OCI-LY7 (cell line): ENCODE measurements at regions not wholly inside any gene's neighbourhood (a gene's known extent, or its start where the extent isn't known, plus 50 kb on each side); places are given as distances from the start of the nearest gene placed in this dataset.

Experiments
- BruUV-seq: library from RNA; stranded (reverse); fragments of 400-500 nt; replicated peaks from 2 replicates; lab custom pipeline; 2021; lab: Mats Ljungman, UMichigan
- CTCF ChIA-PET: fragments of 300-600 bp; sonication (Branson Sonifier 250); formaldehyde crosslinking; loops from one replicate; lab custom pipeline; 2022; ENCODE audit warnings: antibody characterized with exemption; ENCODE audit not compliant: unreplicated experiment; lab: Charles Lee
- POLR2A ChIA-PET: fragments of 300-600 bp; sonication (Branson Sonifier 250); formaldehyde crosslinking; loops from one replicate; lab custom pipeline; 2022; ENCODE audit warnings: antibody characterized with exemption; lab: Charles Lee
- DNase-seq: peaks from one replicate; pipeline ENCODE4 v3.0.0-alpha.2; 2015; ENCODE audit warnings: low spot score
- H2AFZ ChIP-seq: fragments of 200-600 bp; sonication (generic), shearing (Covaris generic); 2 replicates; pipeline ENCODE4 v1.6.1; 2014; ENCODE audit warnings: mild to moderate bottlenecking, antibody characterized with exemption, low read length, moderate library complexity
- H3K27ac ChIP-seq: fragments of 200-600 bp; sonication (generic); 2 replicates; pipeline ENCODE4 v1.5.1; 2014; ENCODE audit warnings: mixed run types, low read depth, mild to moderate bottlenecking, moderate library complexity, low read length, inconsistent platforms; ENCODE audit not compliant: poor library complexity, severe bottlenecking
- H3K36me3 ChIP-seq: fragments of 200-600 bp; sonication (generic); 2 replicates; pipeline ENCODE4 v1.6.1; 2014; ENCODE audit warnings: mild to moderate bottlenecking, antibody characterized with exemption, low read length, moderate library complexity, mixed read lengths; ENCODE audit not compliant: insufficient read depth
- H3K4me1 ChIP-seq: fragments of 200-600 bp; sonication (generic); 2 replicates; pipeline ENCODE4 v1.5.1; 2014; ENCODE audit warnings: mild to moderate bottlenecking, low read length; ENCODE audit not compliant: insufficient read depth, poor library complexity, severe bottlenecking
- H3K4me2 ChIP-seq: fragments of 200-600 bp; sonication (generic); 2 replicates; pipeline ENCODE4 v1.6.1; 2014; ENCODE audit warnings: mild to moderate bottlenecking, low read length
- H3K4me3 ChIP-seq: fragments of 200-600 bp; sonication (generic); 2 replicates; pipeline ENCODE4 v1.5.1; 2014; ENCODE audit warnings: mild to moderate bottlenecking, low read depth, low read length; ENCODE audit not compliant: poor library complexity, severe bottlenecking
- H3K79me2 ChIP-seq: fragments of 200-600 bp; sonication (generic); 2 replicates; pipeline ENCODE4 v1.6.1; 2016; ENCODE audit warnings: low read depth, mild to moderate bottlenecking, low read length, moderate library complexity, mixed read lengths; ENCODE audit not compliant: insufficient read depth
- H3K9me2 ChIP-seq: fragments of 200-600 bp; sonication (generic); 2 replicates; pipeline ENCODE4 v1.6.1; 2016; ENCODE audit warnings: mild to moderate bottlenecking, low read length, mixed read lengths; ENCODE audit not compliant: insufficient read depth
- H3K9me3 ChIP-seq: fragments of 200-600 bp; sonication (generic); 2 replicates; pipeline ENCODE4 v1.6.1; 2014; ENCODE audit warnings: mild to moderate bottlenecking, mixed run types, low read length, mixed read lengths
- H4K20me1 ChIP-seq: fragments of 200-600 bp; sonication (generic); 2 replicates; pipeline ENCODE4 v1.6.1; 2014; ENCODE audit warnings: mild to moderate bottlenecking, antibody characterized with exemption, low read length, moderate library complexity, mixed read lengths; ENCODE audit not compliant: insufficient read depth
- EZH2phosphoT487 ChIP-seq: fragments of 200-600 bp; sonication (generic); IDR thresholded peaks from 2 replicates; pipeline ENCODE4 v1.6.1; 2018; ENCODE audit warnings: low read depth, borderline replicate concordance, mild to moderate bottlenecking, mixed run types, antibody characterized with exemption, low read length, moderate library complexity, mixed read lengths
- intact Hi-C: fragments of 100-400 bp; cut with micrococcal nuclease; formaldehyde crosslinking; loops from one replicate; pipeline ENCODE4 v1.10.0; 2022; ENCODE audit not compliant: unreplicated experiment
- TF ChIP-seq, protein P1 (sequence below): fragments of 200-600 bp; sonication (generic); conservative IDR thresholded peaks from 2 replicates; pipeline ENCODE4 v1.5.1; 2014; ENCODE audit warnings: mild to moderate bottlenecking, antibody characterized with exemption, low read length, moderate library complexity, mixed read lengths

DNA sequence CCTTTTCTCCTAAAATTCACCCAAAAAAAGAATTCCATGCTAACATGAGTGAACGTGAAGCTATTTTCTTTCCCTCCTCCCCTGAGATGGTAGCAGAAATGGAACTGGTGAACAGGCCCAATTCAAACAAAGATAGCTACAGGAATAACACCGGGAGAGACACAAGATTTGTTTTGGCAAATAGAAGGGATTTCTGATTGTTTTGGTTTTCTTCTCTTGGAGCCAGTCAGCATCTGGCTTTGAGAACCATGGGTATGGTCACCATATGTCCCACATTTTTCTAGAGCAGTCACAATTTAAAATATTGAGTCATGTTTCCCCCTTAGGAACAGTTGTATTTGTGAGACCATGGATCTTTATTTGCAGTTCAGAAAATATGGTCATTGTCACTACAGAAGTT lies 214.1 kb downstream of the FAM76B start:
- no peaks in the 10 kb centered on the region for H3K79me2 ChIP-seq
- no peak overlapping the region for H3K4me2 ChIP-seq
- no peaks in the 10 kb centered on the region for H3K4me1 ChIP-seq
- no peaks in the 10 kb centered on the region for H4K20me1 ChIP-seq
- H3K27ac ChIP-seq: no peak overlapping the region
- intact Hi-C loops: no loop called here
- H2AFZ ChIP-seq: no peak overlapping the region
- DNase-seq: no peak
- H3K9me2 ChIP-seq: no peaks in the 10 kb centered on the region
- no peaks in the 10 kb centered on the region for H3K36me3 ChIP-seq
- no TSS peak for BruUV-seq
- no peaks in the 10 kb centered on the region for H3K9me3 ChIP-seq
- no peak overlapping the region for H3K4me3 ChIP-seq
- POLR2A ChIA-PET: no interaction called here
- CTCF ChIA-PET: no interaction called here
- TF ChIP-seq, protein P1, sequence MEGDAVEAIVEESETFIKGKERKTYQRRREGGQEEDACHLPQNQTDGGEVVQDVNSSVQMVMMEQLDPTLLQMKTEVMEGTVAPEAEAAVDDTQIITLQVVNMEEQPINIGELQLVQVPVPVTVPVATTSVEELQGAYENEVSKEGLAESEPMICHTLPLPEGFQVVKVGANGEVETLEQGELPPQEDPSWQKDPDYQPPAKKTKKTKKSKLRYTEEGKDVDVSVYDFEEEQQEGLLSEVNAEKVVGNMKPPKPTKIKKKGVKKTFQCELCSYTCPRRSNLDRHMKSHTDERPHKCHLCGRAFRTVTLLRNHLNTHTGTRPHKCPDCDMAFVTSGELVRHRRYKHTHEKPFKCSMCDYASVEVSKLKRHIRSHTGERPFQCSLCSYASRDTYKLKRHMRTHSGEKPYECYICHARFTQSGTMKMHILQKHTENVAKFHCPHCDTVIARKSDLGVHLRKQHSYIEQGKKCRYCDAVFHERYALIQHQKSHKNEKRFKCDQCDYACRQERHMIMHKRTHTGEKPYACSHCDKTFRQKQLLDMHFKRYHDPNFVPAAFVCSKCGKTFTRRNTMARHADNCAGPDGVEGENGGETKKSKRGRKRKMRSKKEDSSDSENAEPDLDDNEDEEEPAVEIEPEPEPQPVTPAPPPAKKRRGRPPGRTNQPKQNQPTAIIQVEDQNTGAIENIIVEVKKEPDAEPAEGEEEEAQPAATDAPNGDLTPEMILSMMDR: no peak

DNA sequence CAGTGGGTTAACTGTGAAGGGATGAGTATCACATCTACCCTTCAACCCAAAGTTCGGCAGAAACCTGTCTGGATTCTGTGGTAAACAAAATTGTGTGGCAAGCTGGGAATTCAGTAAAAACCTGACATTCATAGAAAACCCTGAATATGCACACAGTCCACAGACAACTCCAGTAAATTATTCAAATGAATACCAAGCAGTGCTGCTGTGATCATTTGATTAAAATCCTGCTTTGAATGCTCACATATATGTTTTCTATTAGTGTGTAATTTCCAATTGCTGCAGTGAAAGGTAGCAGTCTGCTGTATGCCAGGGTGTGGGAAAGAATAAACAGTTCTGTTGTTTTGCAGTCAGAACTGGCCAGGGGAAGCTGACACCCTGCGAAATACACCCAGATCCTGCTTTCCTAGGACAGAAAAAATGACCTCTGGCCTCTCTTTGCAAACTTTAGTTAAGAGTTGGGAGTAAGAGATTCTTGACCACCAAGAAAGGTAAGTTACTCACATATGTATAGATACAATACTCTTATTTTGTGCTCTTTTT lies 217.8 kb downstream of the FAM76B start:
- CTCF ChIA-PET: no interaction called here
- no TSS peak for BruUV-seq
- no peak for DNase-seq
- Histone ChIP-seq H3K9me3 (no peaks in the 10 kb centered on the region), H3K4me2 (no peak overlapping the region), H3K4me1 (no peaks in the 10 kb centered on the region), H3K9me2 (no peaks in the 10 kb centered on the region), H3K27ac (no peak overlapping the region), H3K4me3 (no peak overlapping the region), H3K36me3 (no peaks in the 10 kb centered on the region), H2AFZ (no peak overlapping the region), H3K79me2 (no peaks in the 10 kb centered on the region), H4K20me1 (no peaks in the 10 kb centered on the region)
- intact Hi-C loops: no loop called here
- TF ChIP-seq, protein P1: no peak
- TF ChIP-seq EZH2phosphoT487: no peak
- POLR2A ChIA-PET: no interaction called here

DNA sequence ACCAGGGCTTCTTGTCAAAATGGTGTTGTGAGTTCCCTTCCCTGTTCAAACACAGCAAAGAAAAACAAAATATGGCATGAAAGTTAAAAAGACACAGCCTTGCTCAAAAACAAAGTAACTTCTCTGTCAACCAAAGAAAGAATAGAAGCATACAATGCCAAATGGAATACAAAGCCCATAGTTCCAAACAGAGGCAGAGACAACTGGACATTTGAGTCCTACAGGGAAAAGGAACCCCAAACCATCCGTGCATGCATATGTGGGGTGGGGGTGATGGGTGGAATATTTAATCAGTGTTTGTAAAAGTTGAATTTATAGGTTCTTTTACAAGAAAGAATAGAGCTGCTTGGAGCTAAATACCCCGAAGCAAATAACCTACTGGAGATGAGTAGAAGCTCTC lies 218.7 kb downstream of the FAM76B start:
- H3K4me3 ChIP-seq: no peak overlapping the region
- no TSS peak for BruUV-seq
- no peak overlapping the region for H3K4me2 ChIP-seq
- intact Hi-C loops: no loop called here
- TF ChIP-seq, protein P1: no peak
- TF ChIP-seq EZH2phosphoT487: no peak
- H3K79me2 ChIP-seq: no peaks in the 10 kb centered on the region
- no peaks in the 10 kb centered on the region for H3K9me3 ChIP-seq
- no peaks in the 10 kb centered on the region for H3K4me1 ChIP-seq
- H3K27ac ChIP-seq: no peak overlapping the region
- ChIA-PET POLR2A (no interaction called here), CTCF (no interaction called here)
- H3K36me3 ChIP-seq: no peaks in the 10 kb centered on the region
- no peak overlapping the region for H2AFZ ChIP-seq
- no peaks in the 10 kb centered on the region for H3K9me2 ChIP-seq
- DNase-seq: no peak
- no peaks in the 10 kb centered on the region for H4K20me1 ChIP-seq
